Testis (tissue), 2 donors: ENCODE measurements at regions not wholly inside any gene's neighbourhood (a gene's known extent, or its start where the extent isn't known, plus 50 kb on each side); places are given as distances from the start of the nearest gene placed in this dataset.

Source experiments
- POLR2A ChIP-seq: fragments of 450-650 bp; IDR thresholded peaks from one replicate; pipeline ENCODE4 v1.6.1; 2017; ENCODE audit warnings: antibody characterized with exemption, mild to moderate bottlenecking, moderate library complexity
- TF ChIP-seq, protein P1 (sequence below), 3 experiments: fragments of 450-650 bp in 2 of 3; fragments of 200-600 bp in 1 of 3; sonication (generic) in 1 of 3; IDR thresholded peaks; one replicate each; pipeline ENCODE4 v1.5.1; 2016 to 2019; ENCODE audit warnings: antibody characterized with exemption in 3 of 3, mild to moderate bottlenecking in 2 of 3, moderate library complexity in 1 of 3

DNA sequence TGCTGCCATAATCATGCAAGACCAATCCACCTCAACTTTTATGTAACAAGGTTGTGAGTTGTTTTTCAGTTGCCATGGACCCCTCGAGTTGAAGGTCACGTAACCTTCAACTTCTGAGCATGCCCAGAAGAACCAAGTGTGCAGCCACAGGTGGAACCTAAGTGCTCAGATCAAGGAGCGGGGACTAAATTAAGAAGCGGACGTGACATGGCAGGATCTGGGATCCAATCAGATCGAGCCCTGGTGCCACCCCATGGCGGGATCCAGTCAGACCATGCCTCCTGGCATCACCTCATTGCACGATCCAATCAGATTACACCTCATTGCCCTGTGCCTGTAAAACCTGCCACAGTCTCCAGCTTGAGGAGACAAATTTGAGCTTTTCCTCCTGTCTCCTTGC, 204.5 kb upstream of the CDH5 start:
- TF ChIP-seq, protein P1, sequence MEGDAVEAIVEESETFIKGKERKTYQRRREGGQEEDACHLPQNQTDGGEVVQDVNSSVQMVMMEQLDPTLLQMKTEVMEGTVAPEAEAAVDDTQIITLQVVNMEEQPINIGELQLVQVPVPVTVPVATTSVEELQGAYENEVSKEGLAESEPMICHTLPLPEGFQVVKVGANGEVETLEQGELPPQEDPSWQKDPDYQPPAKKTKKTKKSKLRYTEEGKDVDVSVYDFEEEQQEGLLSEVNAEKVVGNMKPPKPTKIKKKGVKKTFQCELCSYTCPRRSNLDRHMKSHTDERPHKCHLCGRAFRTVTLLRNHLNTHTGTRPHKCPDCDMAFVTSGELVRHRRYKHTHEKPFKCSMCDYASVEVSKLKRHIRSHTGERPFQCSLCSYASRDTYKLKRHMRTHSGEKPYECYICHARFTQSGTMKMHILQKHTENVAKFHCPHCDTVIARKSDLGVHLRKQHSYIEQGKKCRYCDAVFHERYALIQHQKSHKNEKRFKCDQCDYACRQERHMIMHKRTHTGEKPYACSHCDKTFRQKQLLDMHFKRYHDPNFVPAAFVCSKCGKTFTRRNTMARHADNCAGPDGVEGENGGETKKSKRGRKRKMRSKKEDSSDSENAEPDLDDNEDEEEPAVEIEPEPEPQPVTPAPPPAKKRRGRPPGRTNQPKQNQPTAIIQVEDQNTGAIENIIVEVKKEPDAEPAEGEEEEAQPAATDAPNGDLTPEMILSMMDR (IDR thresholded peaks at IDR 0.05): no peak
- no peak for TF ChIP-seq POLR2A
